ENCODE measurements at regions not wholly inside any gene's neighbourhood (a gene's known extent, or its start where the extent isn't known, plus 50 kb on each side); places are given as distances from the start of the nearest gene placed in this dataset.

DNA sequence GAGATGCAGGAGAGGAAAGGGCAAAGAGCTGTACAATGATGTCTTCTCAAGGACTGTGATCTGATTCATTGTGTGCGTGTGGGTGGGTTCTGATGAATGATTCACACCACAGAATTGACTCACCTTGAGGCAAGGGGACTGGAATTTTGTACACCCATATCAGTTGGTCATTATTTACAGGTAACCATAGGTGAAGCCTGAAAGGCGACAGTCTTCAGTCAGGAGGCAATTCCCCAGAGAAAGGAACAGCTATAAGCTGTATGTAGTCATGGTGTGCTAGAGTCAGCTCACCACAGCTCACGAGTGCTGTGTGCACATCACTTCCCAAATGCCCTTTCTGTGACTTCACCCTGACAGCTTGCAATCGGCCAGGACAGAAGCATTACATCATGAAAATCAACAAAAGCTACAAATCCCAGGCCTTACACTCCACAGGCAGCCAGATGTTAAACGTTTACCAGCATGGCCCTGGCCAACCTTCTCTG is 87.6 kb upstream of the RPS23 start:
- no peak for DNase-seq (ENCODE audit: low spot score)
- TF ChIP-seq CTCF (IDR thresholded peaks at IDR 0.05; ENCODE audit: extremely low read depth, insufficient read depth, missing control alignments): no peak

GRCh38 chr5:82365026-82365425 is 86.9 kb upstream of the RPS23 start:
- in situ Hi-C loops (cut with MboI; ENCODE audit: low pct_unique_long_range_greater_than_20kb, low sequenced_read_pairs, unreplicated experiment): no loop called here
- no peak for TF ChIP-seq CTCF (IDR thresholded peaks at IDR 0.05; ENCODE audit: extremely low read depth, insufficient read depth, missing control alignments)
- no peak for DNase-seq (ENCODE audit: low spot score)

More for the DNA sequence above, 87.6 kb upstream of the RPS23 start:
- in situ Hi-C loops (cut with MboI; ENCODE audit: low pct_unique_long_range_greater_than_20kb, low sequenced_read_pairs, unreplicated experiment): no loop called here

DNA sequence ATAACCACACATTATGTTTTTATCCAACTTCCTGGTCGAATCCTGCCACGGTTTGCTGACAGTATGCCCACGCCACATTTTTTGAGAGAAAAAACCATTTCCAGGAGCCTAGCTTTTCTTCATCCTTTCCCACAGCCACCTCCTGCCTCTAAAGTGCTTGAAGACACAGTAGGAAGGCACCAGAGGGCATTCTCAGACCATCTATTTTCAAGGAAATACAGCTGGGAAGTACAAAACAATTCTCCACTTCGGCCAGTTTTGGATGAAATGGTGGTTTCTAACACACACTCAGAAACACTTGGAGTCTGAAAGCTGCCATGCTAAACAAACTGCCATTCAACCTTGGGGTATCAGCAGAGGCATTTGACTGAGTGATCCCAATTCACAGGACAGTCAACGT is 86.3 kb upstream of the RPS23 start:
- peak; percentile 12 for TF ChIP-seq CTCF (IDR thresholded peaks at IDR 0.05; ENCODE audit: extremely low read depth, insufficient read depth, missing control alignments)
- in situ Hi-C loops (cut with MboI; ENCODE audit: low pct_unique_long_range_greater_than_20kb, low sequenced_read_pairs, unreplicated experiment): no loop called here
- DNase-seq (ENCODE audit: low spot score): no peak

DNA sequence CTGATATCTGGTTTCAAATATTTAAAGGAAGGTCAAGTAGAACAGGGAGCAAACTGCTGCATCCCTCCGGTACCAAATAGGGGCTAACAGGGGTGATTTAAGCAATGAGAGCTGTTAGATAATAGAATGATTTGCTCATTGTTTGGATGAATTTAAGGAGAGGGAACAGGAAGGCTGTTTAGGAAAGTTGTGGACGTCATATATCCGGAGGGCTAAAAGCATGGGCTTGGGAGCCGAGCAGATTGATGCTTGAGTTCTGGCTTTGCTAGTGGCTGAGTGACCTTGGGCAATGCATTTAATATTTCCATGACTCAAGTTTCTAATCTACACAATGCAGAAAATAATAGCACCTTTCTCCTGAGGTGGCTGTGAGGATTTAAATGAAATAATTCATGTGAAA is 85.4 kb upstream of the RPS23 start:
- in situ Hi-C loops (cut with MboI; ENCODE audit: low pct_unique_long_range_greater_than_20kb, low sequenced_read_pairs, unreplicated experiment): no loop called here
- DNase-seq (ENCODE audit: low spot score): no peak
- no peak for TF ChIP-seq CTCF (IDR thresholded peaks at IDR 0.05; ENCODE audit: extremely low read depth, insufficient read depth, missing control alignments)

GRCh38 chr5:82362636-82363035 is 84.5 kb upstream of the RPS23 start:
- DNase-seq (ENCODE audit: low spot score): no peak
- TF ChIP-seq CTCF (IDR thresholded peaks at IDR 0.05; ENCODE audit: extremely low read depth, insufficient read depth, missing control alignments): no peak
- in situ Hi-C loops (cut with MboI; ENCODE audit: low pct_unique_long_range_greater_than_20kb, low sequenced_read_pairs, unreplicated experiment): no loop called here

DNA sequence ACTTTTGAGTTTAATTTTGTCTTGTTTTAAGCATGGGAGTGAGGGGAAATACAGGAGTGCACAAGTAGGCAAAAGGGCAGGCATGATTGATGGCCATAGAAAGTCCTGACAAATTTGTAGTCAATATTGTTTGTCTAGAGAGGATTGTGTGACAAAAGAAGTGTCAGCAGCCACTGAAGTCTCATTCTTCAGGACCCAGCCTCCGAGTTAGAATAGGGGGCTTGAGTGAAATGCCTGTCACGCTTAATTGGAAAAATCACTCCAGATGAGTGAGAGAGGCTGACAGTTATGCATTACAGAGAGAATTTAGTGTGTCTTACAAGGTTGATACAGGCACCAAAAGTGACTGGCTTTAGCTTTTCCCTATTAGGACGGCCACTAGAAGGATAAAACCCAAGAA is 81.9 kb upstream of the RPS23 start:
- TF ChIP-seq CTCF (IDR thresholded peaks at IDR 0.05; ENCODE audit: extremely low read depth, insufficient read depth, missing control alignments): no peak
- in situ Hi-C loops (cut with MboI; ENCODE audit: low pct_unique_long_range_greater_than_20kb, low sequenced_read_pairs, unreplicated experiment): no loop called here
- DNase-seq (ENCODE audit: low spot score): no peak

- TF ChIP-seq CTCF (IDR thresholded peaks at IDR 0.05; ENCODE audit: extremely low read depth, insufficient read depth, missing control alignments): no peak
- no peak for DNase-seq (ENCODE audit: low spot score)
- in situ Hi-C loops (cut with MboI; ENCODE audit: low pct_unique_long_range_greater_than_20kb, low sequenced_read_pairs, unreplicated experiment): loop anchor here (5.0 kb wide), 1 partner anchor 1203 kb away; no protein-coding TSS in a partner anchor
Observed at GRCh38 chr5:82359272-82359671, 81.1 kb upstream of the RPS23 start.
